DOHH2 (cell line): ENCODE measurements at regions not wholly inside any gene's neighbourhood (a gene's known extent, or its start where the extent isn't known, plus 50 kb on each side); places are given as distances from the start of the nearest gene placed in this dataset.

Experiments used
- EZH2phosphoT487 ChIP-seq: fragments of 200-600 bp; sonication (generic); IDR thresholded peaks from 2 replicates; pipeline ENCODE4 v1.6.1; 2017; ENCODE audit warnings: borderline replicate concordance, mild to moderate bottlenecking, antibody characterized with exemption, low read length, moderate library complexity, mixed read lengths
- TF ChIP-seq, protein P1 (sequence below): fragments of 200-600 bp; sonication (generic); IDR thresholded peaks from one replicate; pipeline ENCODE4 v1.5.1; 2014; ENCODE audit warnings: antibody characterized with exemption, mild to moderate bottlenecking, low read depth, low read length; ENCODE audit not compliant: poor library complexity, severe bottlenecking

DNA sequence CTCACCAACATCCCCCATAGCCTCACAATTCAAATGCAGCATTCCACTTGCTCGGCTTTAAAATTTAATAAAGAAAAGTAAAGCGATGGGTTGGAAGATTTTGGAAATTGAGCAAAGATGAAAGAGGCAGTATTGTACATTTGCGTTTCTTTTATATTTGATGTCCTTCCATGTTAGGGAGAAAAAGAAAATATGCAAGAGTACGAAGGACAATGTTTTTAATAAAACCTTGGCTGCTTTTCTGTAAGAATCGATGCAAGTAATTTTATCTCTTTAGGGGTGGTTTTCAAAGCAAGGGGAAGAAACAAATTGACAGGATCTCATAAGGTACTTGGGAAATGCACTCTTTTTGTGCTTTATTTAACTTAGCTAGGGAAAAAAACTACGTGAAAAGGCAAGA is 61.8 kb upstream of the TSC22D2 start:
- TF ChIP-seq, protein P1, sequence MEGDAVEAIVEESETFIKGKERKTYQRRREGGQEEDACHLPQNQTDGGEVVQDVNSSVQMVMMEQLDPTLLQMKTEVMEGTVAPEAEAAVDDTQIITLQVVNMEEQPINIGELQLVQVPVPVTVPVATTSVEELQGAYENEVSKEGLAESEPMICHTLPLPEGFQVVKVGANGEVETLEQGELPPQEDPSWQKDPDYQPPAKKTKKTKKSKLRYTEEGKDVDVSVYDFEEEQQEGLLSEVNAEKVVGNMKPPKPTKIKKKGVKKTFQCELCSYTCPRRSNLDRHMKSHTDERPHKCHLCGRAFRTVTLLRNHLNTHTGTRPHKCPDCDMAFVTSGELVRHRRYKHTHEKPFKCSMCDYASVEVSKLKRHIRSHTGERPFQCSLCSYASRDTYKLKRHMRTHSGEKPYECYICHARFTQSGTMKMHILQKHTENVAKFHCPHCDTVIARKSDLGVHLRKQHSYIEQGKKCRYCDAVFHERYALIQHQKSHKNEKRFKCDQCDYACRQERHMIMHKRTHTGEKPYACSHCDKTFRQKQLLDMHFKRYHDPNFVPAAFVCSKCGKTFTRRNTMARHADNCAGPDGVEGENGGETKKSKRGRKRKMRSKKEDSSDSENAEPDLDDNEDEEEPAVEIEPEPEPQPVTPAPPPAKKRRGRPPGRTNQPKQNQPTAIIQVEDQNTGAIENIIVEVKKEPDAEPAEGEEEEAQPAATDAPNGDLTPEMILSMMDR = no peak
- TF ChIP-seq EZH2phosphoT487 = no peak
